ENCODE measurements at regions not wholly inside any gene's neighbourhood (a gene's known extent, or its start where the extent isn't known, plus 50 kb on each side); places are given as distances from the start of the nearest gene placed in this dataset.
A peak's percentile ranks its signal among the peaks of the same experiment; 100 is the strongest.

DNA sequence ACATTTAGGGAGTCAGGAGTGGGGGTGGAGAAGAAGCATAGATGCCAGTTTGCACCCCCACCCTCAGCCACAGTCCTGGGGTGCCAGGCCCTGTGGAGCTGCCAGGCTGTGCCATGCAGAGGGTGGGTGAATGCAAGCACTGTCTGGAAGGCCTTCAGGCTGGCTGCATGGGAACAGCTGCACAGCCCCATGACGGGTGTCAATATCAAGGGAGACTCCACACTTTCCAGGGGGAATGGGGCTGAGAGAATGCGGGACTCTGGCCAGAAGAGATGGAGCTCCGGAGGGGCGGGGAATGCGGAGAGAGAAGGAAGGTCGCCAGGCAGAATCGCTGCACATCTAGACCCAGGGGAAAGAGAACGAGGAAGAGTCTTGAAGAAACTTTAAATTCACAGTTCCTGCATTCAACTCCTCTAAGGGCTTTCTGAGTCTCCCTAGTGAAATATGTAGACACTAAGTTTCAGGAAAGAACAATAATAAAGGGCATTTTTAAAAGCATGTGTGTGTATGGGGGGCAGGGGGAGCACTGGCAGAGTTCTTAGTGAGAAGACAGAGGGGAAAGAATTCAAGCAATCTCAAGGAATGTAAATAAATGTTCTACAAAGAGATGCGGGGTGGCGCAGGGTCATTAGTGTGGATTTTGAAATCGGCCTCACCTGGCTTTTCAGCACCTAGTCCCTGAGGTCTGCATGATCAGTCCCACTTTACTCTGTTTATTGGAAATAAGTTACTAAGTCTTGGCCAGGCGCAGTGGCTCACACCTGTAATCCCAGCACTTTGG lies 59.1 kb downstream of the BOD1 start:
- Histone ChIP-seq H3K4me1 (ENCODE audit: control insufficient read depth, insufficient read depth, low read length) (peaks cover 39% of the 10 kb centered on the region), H3K9me3 (ENCODE audit: control insufficient read depth, insufficient read depth, low read length) (peaks cover 5% of the 10 kb centered on the region), H3K27me3 (ENCODE audit: control insufficient read depth, insufficient read depth, low read length) (peaks cover 2% of the 10 kb centered on the region), H3K4me3 (ENCODE audit: low read depth, low read length) (no peak overlapping the region), H3K36me3 (ENCODE audit: control insufficient read depth, insufficient read depth, low read length) (no peaks in the 10 kb centered on the region), H3K27ac (ENCODE audit: low read depth, low read length) (no peak overlapping the region)
- DNase-seq (ENCODE audit: low read depth in 4 of 6, low spot score in 6 of 6), result peak in 4 of 6 donors; percentile 29 to 80 (median 46)
- WGBS (ENCODE audit: insufficient coverage), result 62% methylated on average over 9 of the region's 12 CpGs

DNA sequence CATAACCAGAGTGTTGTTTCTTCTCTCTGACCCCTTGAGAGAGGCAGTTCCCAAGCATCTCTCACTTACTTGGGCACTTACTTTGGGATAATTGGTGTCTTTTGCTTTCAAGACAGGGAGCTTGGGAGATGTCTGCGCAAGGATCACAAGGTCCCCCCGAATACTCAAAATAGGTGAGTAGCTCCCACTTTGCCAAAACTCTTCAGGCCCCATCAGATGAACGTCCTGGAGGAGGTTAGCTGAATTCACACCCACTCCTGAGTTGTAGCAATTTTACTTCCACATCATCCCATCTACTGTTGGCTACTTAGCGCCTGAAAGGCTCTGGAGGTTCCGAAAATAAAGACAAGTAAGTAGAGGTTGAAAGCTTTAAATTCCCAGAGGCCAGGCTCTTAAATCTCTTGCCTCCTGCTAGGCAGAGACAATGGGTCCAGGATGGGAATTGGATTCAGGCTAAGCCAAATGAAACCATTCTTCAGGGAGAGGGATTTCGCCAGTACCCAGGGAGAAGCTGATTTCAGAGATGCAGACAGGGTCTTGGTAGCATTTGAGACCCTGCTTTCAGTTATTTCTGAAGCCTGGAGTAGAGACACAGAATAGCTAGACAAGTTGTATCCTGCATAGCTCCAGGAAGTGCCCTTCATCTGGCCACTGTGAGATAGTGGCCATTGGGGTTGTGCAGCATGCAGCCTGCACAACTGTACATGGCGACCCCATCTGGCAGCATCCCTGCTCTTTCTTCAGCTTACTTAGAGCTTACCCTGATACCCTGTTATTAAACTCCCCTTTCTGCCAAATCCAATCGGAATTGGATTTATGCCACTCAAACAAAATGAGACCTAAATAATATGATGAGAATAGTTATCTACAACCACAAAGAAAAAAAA lies 60.1 kb downstream of the BOD1 start:
- peaks cover 39% of the 10 kb centered on the region for H3K4me1 ChIP-seq (ENCODE audit: control insufficient read depth, insufficient read depth, low read length)
- H3K27me3 ChIP-seq (ENCODE audit: control insufficient read depth, insufficient read depth, low read length), result peaks cover 2% of the 10 kb centered on the region
- H3K27ac ChIP-seq (ENCODE audit: low read depth, low read length), result peak overlapping the region; percentile 58
- peaks cover 5% of the 10 kb centered on the region for H3K9me3 ChIP-seq (ENCODE audit: control insufficient read depth, insufficient read depth, low read length)
- WGBS (ENCODE audit: insufficient coverage), result 89% methylated on average over 5 of the region's 8 CpGs
- DNase-seq (ENCODE audit: low read depth in 4 of 6, low spot score in 6 of 6), result peak in 1 of 6 donors; percentile 23
- H3K4me3 ChIP-seq (ENCODE audit: low read depth, low read length), result no peak overlapping the region
- no peaks in the 10 kb centered on the region for H3K36me3 ChIP-seq (ENCODE audit: control insufficient read depth, insufficient read depth, low read length)

DNA sequence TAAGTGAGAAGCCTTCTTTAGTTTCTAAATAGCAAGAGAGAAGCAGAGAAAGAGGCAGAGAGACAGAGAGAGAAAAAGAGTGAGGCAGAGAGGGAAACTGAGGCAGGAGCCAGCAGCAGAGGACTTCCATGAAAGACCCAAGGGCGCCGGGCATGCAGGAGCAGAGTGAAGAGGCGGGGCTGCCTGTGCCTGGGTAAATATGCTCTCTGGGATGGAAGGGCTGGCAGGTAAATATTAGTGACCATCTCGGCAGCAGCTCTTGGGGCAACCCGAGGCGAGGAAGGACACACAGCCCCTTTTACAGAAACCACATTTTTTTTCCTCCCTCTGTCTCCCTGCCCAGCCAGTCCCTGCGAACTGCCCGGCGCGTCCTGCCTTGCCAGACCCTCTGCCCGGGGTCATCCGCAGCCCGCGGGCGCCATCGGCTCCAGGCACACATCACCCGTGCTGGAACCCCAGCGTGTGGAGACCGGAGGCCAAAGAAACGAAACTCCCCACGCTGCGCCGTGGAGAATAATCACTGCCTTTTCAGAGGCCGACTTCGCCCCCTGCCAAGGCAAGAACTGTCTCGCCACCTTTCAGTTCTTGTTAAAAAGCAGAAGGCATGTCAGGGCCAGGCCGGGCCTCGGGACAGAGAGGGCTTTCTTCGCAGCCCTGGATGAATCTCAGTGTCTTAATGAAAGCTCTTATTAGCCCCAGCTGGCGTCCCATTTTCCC lies 61.3 kb downstream of the BOD1 start:
- DNase-seq (ENCODE audit: low read depth in 4 of 6, low spot score in 6 of 6), result peak in 5 of 6 donors; percentile 43 to 82 (median 54)
- WGBS (ENCODE audit: insufficient coverage), result 19% methylated on average over 25 of the region's 30 CpGs
- H3K4me3 ChIP-seq (ENCODE audit: low read depth, low read length), result no peak overlapping the region

DNA sequence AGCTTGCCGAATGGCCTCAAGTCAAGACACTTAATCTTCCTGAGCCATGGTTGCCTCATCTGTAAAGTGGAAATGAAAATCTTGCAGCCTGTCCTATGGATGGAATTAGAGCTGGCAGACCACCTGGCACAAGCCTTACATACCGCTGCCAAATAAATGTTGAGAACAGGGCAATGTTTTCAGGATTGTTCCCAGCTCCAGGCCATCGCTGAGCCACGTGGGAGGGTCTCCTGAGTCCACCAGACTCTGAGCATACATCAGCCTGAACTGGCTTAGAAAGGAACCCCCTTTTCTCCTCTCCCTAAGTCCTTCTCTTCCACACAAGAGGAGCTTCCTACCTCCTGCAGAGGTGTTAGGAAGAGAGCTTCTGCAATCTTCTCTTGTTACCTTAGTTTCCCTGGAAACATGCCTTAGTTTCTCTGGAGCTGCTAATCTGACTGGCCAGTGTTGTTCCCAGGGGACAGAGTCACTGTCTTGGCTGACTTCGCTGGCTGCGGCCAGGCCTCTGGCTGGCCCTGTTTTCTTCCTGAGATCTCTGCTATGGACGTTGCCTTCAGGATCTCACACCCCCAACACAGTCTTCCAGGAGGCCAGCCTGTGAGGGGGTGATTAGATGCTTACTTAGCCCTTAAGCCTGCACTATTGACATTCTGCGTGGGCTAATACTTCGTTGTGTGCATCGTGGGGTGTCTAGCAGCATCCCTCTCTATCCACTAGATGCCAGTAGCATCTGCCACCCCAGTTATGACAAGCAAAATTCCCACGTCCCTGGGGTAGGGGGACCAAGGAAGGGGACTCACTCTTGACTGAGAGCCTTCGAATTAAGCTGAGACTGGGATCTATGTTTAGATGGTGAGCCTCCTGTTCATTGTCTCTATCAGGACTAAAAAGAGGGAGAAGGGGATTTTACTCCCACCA lies 62.2 kb downstream of the BOD1 start:
- Histone ChIP-seq H3K4me3 (ENCODE audit: low read depth, low read length) (no peak overlapping the region), H3K4me1 (ENCODE audit: control insufficient read depth, insufficient read depth, low read length) (peaks cover 39% of the 10 kb centered on the region), H3K9me3 (ENCODE audit: control insufficient read depth, insufficient read depth, low read length) (no peaks in the 10 kb centered on the region), H3K27ac (ENCODE audit: low read depth, low read length) (no peak overlapping the region), H3K27me3 (ENCODE audit: control insufficient read depth, insufficient read depth, low read length) (peaks cover 2% of the 10 kb centered on the region), H3K36me3 (ENCODE audit: control insufficient read depth, insufficient read depth, low read length) (no peaks in the 10 kb centered on the region)
- WGBS (ENCODE audit: insufficient coverage), result 58% methylated on average over 2 of the region's 12 CpGs
- peak in 1 of 6 donors; percentile 16 for DNase-seq (ENCODE audit: low read depth in 4 of 6, low spot score in 6 of 6)

More for the DNA sequence above, 61.3 kb downstream of the BOD1 start:
- Histone ChIP-seq H3K27me3 (ENCODE audit: control insufficient read depth, insufficient read depth, low read length) (peaks cover 2% of the 10 kb centered on the region), H3K36me3 (ENCODE audit: control insufficient read depth, insufficient read depth, low read length) (no peaks in the 10 kb centered on the region), H3K9me3 (ENCODE audit: control insufficient read depth, insufficient read depth, low read length) (peaks cover 2% of the 10 kb centered on the region), H3K27ac (ENCODE audit: low read depth, low read length) (peak overlapping the region; percentile 58), H3K4me1 (ENCODE audit: control insufficient read depth, insufficient read depth, low read length) (peaks cover 39% of the 10 kb centered on the region)

DNA sequence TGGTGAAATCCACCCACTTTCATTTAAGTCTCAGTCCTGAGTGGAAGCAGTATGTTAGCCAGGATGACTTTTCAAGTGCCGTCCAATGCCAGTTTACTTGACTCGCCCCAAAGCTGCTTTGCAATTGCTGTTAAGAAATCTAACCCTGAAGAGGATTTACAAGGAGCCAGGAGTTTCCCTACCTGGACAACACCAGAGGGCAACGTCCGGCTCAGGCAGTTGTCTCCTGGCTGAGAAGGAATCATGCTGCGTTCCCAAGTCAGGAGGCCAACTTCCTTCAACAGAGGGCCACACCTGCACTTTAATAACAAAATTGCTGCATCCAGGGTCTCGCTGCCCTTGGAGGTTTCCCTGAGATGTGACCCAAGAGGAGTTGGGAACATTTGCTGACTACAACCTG lies 65.8 kb downstream of the BOD1 start:
- no peak for DNase-seq (ENCODE audit: low read depth in 4 of 6, low spot score in 6 of 6)
- WGBS (ENCODE audit: insufficient coverage), result 86% methylated on average over 6 of the region's 6 CpGs
- peaks cover 28% of the 10 kb centered on the region for H3K4me1 ChIP-seq (ENCODE audit: control insufficient read depth, insufficient read depth, low read length)
- H3K27ac ChIP-seq (ENCODE audit: low read depth, low read length), result no peak overlapping the region
- no peaks in the 10 kb centered on the region for H3K36me3 ChIP-seq (ENCODE audit: control insufficient read depth, insufficient read depth, low read length)
- H3K4me3 ChIP-seq (ENCODE audit: low read depth, low read length), result no peak overlapping the region
- no peaks in the 10 kb centered on the region for H3K27me3 ChIP-seq (ENCODE audit: control insufficient read depth, insufficient read depth, low read length)
- no peaks in the 10 kb centered on the region for H3K9me3 ChIP-seq (ENCODE audit: control insufficient read depth, insufficient read depth, low read length)

DNA sequence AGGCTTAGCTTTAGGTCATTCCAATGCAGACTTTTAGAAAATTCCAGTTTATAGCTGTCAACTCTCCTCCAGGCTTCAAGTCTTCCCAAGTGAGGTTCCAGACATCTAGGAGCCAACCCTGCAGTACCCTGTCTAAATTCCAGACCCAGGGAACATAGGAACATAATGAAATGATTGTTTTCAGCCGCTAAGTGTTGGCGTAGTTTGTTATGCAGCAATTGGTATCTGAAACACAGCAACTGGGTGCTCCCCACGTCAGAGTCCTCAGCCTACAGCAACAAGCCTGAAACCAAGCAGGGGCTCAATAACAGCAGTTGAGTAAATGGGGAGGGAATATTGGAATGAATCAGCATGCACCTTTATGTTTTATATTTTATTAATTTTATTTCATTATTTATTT lies 66.8 kb downstream of the BOD1 start:
- Histone ChIP-seq H3K27ac (ENCODE audit: low read depth, low read length) (no peak overlapping the region), H3K9me3 (ENCODE audit: control insufficient read depth, insufficient read depth, low read length) (no peaks in the 10 kb centered on the region)
- 80% methylated on average over 1 of the region's 3 CpGs for WGBS (ENCODE audit: insufficient coverage)

DNA sequence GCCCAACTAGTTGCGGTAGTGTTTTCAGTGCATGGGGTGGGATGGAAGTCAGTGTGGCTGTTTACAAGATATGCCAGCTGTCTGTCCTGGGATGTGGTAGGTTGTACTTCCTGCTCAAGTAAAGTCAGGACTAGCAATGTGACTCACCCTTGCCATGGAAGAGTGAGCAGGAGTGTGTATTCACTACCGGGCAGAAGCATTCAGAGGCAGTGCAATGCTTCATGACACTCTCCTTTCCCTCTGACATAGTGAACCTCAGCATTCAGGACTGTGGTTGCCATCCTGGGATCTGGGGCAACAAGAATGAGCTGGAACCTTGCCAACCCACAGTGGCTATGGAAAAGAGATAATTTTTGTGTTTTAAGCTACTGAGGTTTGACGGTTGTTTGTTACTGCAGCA lies 68.9 kb downstream of the BOD1 start:
- peak in 1 of 6 donors; percentile 1 for DNase-seq (ENCODE audit: low read depth in 4 of 6, low spot score in 6 of 6)
- Histone ChIP-seq H3K27ac (ENCODE audit: low read depth, low read length) (no peak overlapping the region), H3K4me3 (ENCODE audit: low read depth, low read length) (no peak overlapping the region), H3K27me3 (ENCODE audit: control insufficient read depth, insufficient read depth, low read length) (no peaks in the 10 kb centered on the region), H3K4me1 (ENCODE audit: control insufficient read depth, insufficient read depth, low read length) (peaks cover 7% of the 10 kb centered on the region), H3K9me3 (ENCODE audit: control insufficient read depth, insufficient read depth, low read length) (no peaks in the 10 kb centered on the region), H3K36me3 (ENCODE audit: control insufficient read depth, insufficient read depth, low read length) (no peaks in the 10 kb centered on the region)
- 67% methylated on average over 3 of the region's 3 CpGs for whole genome bisulfite sequencing (ENCODE audit: insufficient coverage)

More for the DNA sequence above, 66.8 kb downstream of the BOD1 start:
- Histone ChIP-seq H3K4me1 (ENCODE audit: control insufficient read depth, insufficient read depth, low read length) (peaks cover 18% of the 10 kb centered on the region), H3K27me3 (ENCODE audit: control insufficient read depth, insufficient read depth, low read length) (no peaks in the 10 kb centered on the region), H3K36me3 (ENCODE audit: control insufficient read depth, insufficient read depth, low read length) (no peaks in the 10 kb centered on the region), H3K4me3 (ENCODE audit: low read depth, low read length) (no peak overlapping the region)
- DNase-seq (ENCODE audit: low read depth in 4 of 6, low spot score in 6 of 6), result no peak

DNA sequence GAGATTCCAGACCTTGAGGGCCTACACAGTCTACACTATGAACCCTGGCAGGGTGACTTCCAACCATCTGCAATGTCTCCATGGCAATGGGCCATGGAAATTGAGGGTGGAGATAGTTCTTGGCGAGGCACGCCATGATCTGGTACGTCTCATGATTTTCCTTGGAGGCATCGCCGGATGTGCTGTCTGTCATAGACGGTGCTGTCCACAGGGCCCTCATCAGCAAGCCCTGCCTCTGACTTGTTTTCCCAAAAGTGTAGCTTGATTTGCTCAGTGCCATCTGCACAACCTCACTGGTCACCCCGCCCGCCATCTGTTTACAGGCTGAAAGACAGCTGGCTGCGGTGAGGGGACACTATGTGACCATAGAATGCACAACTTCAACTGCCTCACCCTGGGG lies 73.5 kb downstream of the BOD1 start:
- WGBS (ENCODE audit: insufficient coverage), result over 99% methylated on average over 9 of the region's 9 CpGs
- no peak overlapping the region for H3K27ac ChIP-seq (ENCODE audit: low read depth, low read length)
- H3K9me3 ChIP-seq (ENCODE audit: control insufficient read depth, insufficient read depth, low read length), result no peaks in the 10 kb centered on the region
- H3K4me1 ChIP-seq (ENCODE audit: control insufficient read depth, insufficient read depth, low read length), result peaks cover 7% of the 10 kb centered on the region
- H3K27me3 ChIP-seq (ENCODE audit: control insufficient read depth, insufficient read depth, low read length), result no peaks in the 10 kb centered on the region
- no peak for DNase-seq (ENCODE audit: low read depth in 4 of 6, low spot score in 6 of 6)
- no peak overlapping the region for H3K4me3 ChIP-seq (ENCODE audit: low read depth, low read length)
- H3K36me3 ChIP-seq (ENCODE audit: control insufficient read depth, insufficient read depth, low read length), result no peaks in the 10 kb centered on the region
